ENCODE measurements at regions not wholly inside any gene's neighbourhood (a gene's known extent, or its start where the extent isn't known, plus 50 kb on each side); places are given as distances from the start of the nearest gene placed in this dataset.

GRCh38 chr17:63116228-63116627 lies 150.2 kb downstream of the TANC2 start:
- no peak overlapping the region for H3K27ac ChIP-seq
- TF ChIP-seq, protein P1, sequence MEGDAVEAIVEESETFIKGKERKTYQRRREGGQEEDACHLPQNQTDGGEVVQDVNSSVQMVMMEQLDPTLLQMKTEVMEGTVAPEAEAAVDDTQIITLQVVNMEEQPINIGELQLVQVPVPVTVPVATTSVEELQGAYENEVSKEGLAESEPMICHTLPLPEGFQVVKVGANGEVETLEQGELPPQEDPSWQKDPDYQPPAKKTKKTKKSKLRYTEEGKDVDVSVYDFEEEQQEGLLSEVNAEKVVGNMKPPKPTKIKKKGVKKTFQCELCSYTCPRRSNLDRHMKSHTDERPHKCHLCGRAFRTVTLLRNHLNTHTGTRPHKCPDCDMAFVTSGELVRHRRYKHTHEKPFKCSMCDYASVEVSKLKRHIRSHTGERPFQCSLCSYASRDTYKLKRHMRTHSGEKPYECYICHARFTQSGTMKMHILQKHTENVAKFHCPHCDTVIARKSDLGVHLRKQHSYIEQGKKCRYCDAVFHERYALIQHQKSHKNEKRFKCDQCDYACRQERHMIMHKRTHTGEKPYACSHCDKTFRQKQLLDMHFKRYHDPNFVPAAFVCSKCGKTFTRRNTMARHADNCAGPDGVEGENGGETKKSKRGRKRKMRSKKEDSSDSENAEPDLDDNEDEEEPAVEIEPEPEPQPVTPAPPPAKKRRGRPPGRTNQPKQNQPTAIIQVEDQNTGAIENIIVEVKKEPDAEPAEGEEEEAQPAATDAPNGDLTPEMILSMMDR (conservative IDR thresholded peaks at IDR 0.05), result peak; percentile 24
- TF ChIP-seq ZFX (IDR thresholded peaks at IDR 0.05), result no peak

- no peak for TF ChIP-seq ZFX (IDR thresholded peaks at IDR 0.05)
- TF ChIP-seq, protein P1 (conservative IDR thresholded peaks at IDR 0.05), result no peak
- no peak overlapping the region for H3K27ac ChIP-seq
Observed at GRCh38 chr17:63116967-63117830, 151.2 kb downstream of the TANC2 start.

- TF ChIP-seq, protein P1 (conservative IDR thresholded peaks at IDR 0.05), result no peak
- no peak for TF ChIP-seq ZFX (IDR thresholded peaks at IDR 0.05)
- H3K27ac ChIP-seq, result no peak overlapping the region
Observed at GRCh38 chr17:63120406-63120805, 154.4 kb downstream of the TANC2 start.

DNA sequence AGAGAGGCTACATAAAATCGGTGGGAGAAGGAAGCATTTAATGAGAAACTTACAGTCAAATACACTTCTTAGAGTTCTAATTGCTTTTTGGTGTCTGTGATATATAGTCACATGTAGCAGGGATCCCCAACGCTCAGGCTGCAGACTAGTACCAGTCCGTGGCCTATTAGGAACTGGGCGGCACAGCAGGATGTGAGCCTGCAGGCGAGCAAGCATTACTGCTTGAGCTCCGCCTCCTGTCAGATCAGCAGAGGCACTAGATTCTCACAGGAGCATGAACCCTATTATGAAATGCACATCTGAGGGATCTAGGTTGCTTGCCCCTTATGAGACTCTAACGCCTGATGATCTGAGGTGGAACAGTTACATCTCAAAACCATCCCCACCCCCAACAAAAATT lies 158.5 kb downstream of the TANC2 start:
- TF ChIP-seq, protein P1 (conservative IDR thresholded peaks at IDR 0.05), result no peak
- no peak for TF ChIP-seq ZFX (IDR thresholded peaks at IDR 0.05)
- no peak overlapping the region for H3K27ac ChIP-seq

GRCh38 chr17:63124958-63125357 lies 158.9 kb downstream of the TANC2 start:
- H3K27ac ChIP-seq, result no peak overlapping the region
- TF ChIP-seq ZFX (IDR thresholded peaks at IDR 0.05), result no peak
- TF ChIP-seq, protein P1 (conservative IDR thresholded peaks at IDR 0.05), result no peak

GRCh38 chr17:63125987-63126386 lies 160.0 kb downstream of the TANC2 start:
- H3K27ac ChIP-seq, result no peak overlapping the region
- TF ChIP-seq ZFX (IDR thresholded peaks at IDR 0.05), result no peak
- TF ChIP-seq, protein P1 (conservative IDR thresholded peaks at IDR 0.05), result no peak

- TF ChIP-seq, protein P1 (conservative IDR thresholded peaks at IDR 0.05), result no peak
- no peak for TF ChIP-seq ZFX (IDR thresholded peaks at IDR 0.05)
- no peak overlapping the region for H3K27ac ChIP-seq
Observed at GRCh38 chr17:63126607-63127006, 160.6 kb downstream of the TANC2 start.

Measured in C4-2B (cell line).